H1 (cell line): ENCODE measurements at regions not wholly inside any gene's neighbourhood (a gene's known extent, or its start where the extent isn't known, plus 50 kb on each side); places are given as distances from the start of the nearest gene placed in this dataset.

Experiments used
- CTCF ChIP-seq, 3 experiments: IDR thresholded peaks; 1 replicate in 2 of 3; 2 replicates in 1 of 3; pipeline versions ENCODE4 v1.5.1 to v1.6.1; 2011; ENCODE audit warnings: low read length in 3 of 3, mild to moderate bottlenecking in 3 of 3, inconsistent platforms in 2 of 3, low read depth in 1 of 3, moderate library complexity in 1 of 3; ENCODE audit not compliant: insufficient read depth in 1 of 3; ENCODE audit errors: control extremely low read depth in 1 of 3
- EZH2 ChIP-seq: fragments of 200-600 bp; sonication (generic); IDR thresholded peaks from 2 replicates; pipeline ENCODE4 v1.7.1; 2012; ENCODE audit warnings: low read depth, mild to moderate bottlenecking, moderate library complexity, low read length, inconsistent platforms; ENCODE audit not compliant: severe bottlenecking
- MAX ChIP-seq: IDR thresholded peaks from 2 replicates; pipeline ENCODE4 v1.6.1; 2012; ENCODE audit warnings: inconsistent platforms
- POLR2A ChIP-seq, 2 experiments: IDR thresholded peaks; 1 replicate in 1 of 2; 2 replicates in 1 of 2; pipeline ENCODE4 v1.6.1; 2011; ENCODE audit warnings: low read depth in 2 of 2, low read length in 2 of 2, mild to moderate bottlenecking in 2 of 2; ENCODE audit errors: control extremely low read depth in 1 of 2
- RFX5 ChIP-seq: IDR thresholded peaks from 2 replicates; pipeline ENCODE4 v1.6.1; 2011; ENCODE audit warnings: low read depth, low read length, improper control_type of control experiment, borderline replicate concordance
- TCF12 ChIP-seq: IDR thresholded peaks from 2 replicates; pipeline ENCODE4 v1.6.1; 2011; ENCODE audit warnings: low read depth, mild to moderate bottlenecking, low read length
- YY1 ChIP-seq: IDR thresholded peaks from 2 replicates; pipeline ENCODE4 v1.6.1; 2011; ENCODE audit warnings: low read depth, mild to moderate bottlenecking, low read length

- no peak for TF ChIP-seq POLR2A (IDR thresholded peaks at IDR 0.05; ENCODE audit: control extremely low read depth in 1 of 2, low read depth in 2 of 2, low read length in 2 of 2)
- TF ChIP-seq RFX5: no peak
- TF ChIP-seq MAX: no peak
- TF ChIP-seq YY1: no peak
- TF ChIP-seq EZH2: no peak
- TF ChIP-seq TCF12: no peak
- no peak for TF ChIP-seq CTCF (IDR thresholded peaks at IDR 0.05; ENCODE audit: control extremely low read depth in 1 of 3, insufficient read depth in 1 of 3, low read depth in 1 of 3, low read length in 3 of 3)
These were observed 1016.9 kb downstream of the UQCRFS1 start for GRCh38 chr19:28196101-28196500.
